HG03521 (cell line): ENCODE measurements at regions not wholly inside any gene's neighbourhood (a gene's known extent, or its start where the extent isn't known, plus 50 kb on each side); places are given as distances from the start of the nearest gene placed in this dataset.
"Not testable (repeated sequence)": the region's sequence is repeated elsewhere in the genome, so short reads cannot be mapped to it uniquely, and the experiment has no call there.

Source experiments
- ATAC-seq: cut with Tn5 transposase; IDR thresholded peaks from one replicate; pipeline ENCODE4 v1.9.1; 2021; ENCODE audit warnings: mild to moderate bottlenecking, moderate library complexity; ENCODE audit not compliant: unreplicated experiment

GRCh38 chr17:71434716-71435115 is 686.1 kb upstream of the SOX9 start:
- no peak for ATAC-seq

GRCh38 chr17:71436479-71436878 is 684.3 kb upstream of the SOX9 start:
- ATAC-seq: no peak

- ATAC-seq: no peak
Measured at GRCh38 chr17:71437166-71437565, 683.7 kb upstream of the SOX9 start.

- no peak for ATAC-seq
Measured at GRCh38 chr17:71438631-71439146, 682.1 kb upstream of the SOX9 start.

- ATAC-seq: no peak
Measured at GRCh38 chr17:71440513-71440912, 680.3 kb upstream of the SOX9 start.

- no peak for ATAC-seq
Measured at GRCh38 chr17:71441098-71441497, 679.7 kb upstream of the SOX9 start.

- ATAC-seq: no peak
Measured at GRCh38 chr17:71444078-71444477, 676.7 kb upstream of the SOX9 start.

GRCh38 chr17:71446645-71447437 is 674.0 kb upstream of the SOX9 start:
- no peak for ATAC-seq

GRCh38 chr17:71447644-71448043 is 673.2 kb upstream of the SOX9 start:
- ATAC-seq: no peak

GRCh38 chr17:71450657-71451056 is 670.2 kb upstream of the SOX9 start:
- ATAC-seq: not testable (repeated sequence)

GRCh38 chr17:71453876-71454422 is 666.9 kb upstream of the SOX9 start:
- no peak for ATAC-seq

- ATAC-seq: no peak
Measured at GRCh38 chr17:71455219-71455618, 665.6 kb upstream of the SOX9 start.

- ATAC-seq: no peak
Measured at GRCh38 chr17:71458322-71458721, 662.5 kb upstream of the SOX9 start.

- no peak for ATAC-seq
Measured at GRCh38 chr17:71460943-71461342, 659.9 kb upstream of the SOX9 start.

GRCh38 chr17:71461498-71462169 is 659.2 kb upstream of the SOX9 start:
- no peak for ATAC-seq

- no peak for ATAC-seq
Measured at GRCh38 chr17:71464241-71464640, 656.6 kb upstream of the SOX9 start.

- no peak for ATAC-seq
Measured at GRCh38 chr17:71464751-71465150, 656.1 kb upstream of the SOX9 start.

GRCh38 chr17:71467719-71468118 is 653.1 kb upstream of the SOX9 start:
- no peak for ATAC-seq

GRCh38 chr17:71470062-71470461 is 650.8 kb upstream of the SOX9 start:
- no peak for ATAC-seq

GRCh38 chr17:71472809-71473789 is 647.7 kb upstream of the SOX9 start:
- no peak for ATAC-seq

GRCh38 chr17:71477356-71477755 is 643.5 kb upstream of the SOX9 start:
- ATAC-seq: no peak
